ENCODE measurements at regions not wholly inside any gene's neighbourhood (a gene's known extent, or its start where the extent isn't known, plus 50 kb on each side); places are given as distances from the start of the nearest gene placed in this dataset.

GRCh38 chr3:74119221-74119620 is 494.5 kb upstream of the PDZRN3 start:
- H3K36me3 ChIP-seq (ENCODE audit: low read depth): no peaks in the 10 kb centered on the region
- H3K4me3 ChIP-seq (ENCODE audit: severe bottlenecking): no peak overlapping the region
- no peak for TF ChIP-seq CTCF (IDR thresholded peaks at IDR 0.05; ENCODE audit: poor library complexity, severe bottlenecking)
- H3K4me1 ChIP-seq (ENCODE audit: insufficient read depth, poor library complexity, severe bottlenecking): no peaks in the 10 kb centered on the region
- H3K9me3 ChIP-seq (ENCODE audit: severe bottlenecking): no peaks in the 10 kb centered on the region
- DNase-seq (ENCODE audit: low spot score) (no peak), ATAC-seq (ENCODE audit: low read depth) (no peak)
- no peak overlapping the region for H3K27ac ChIP-seq (ENCODE audit: poor library complexity, severe bottlenecking)
- H3K27me3 ChIP-seq (ENCODE audit: insufficient read depth, poor library complexity, severe bottlenecking): no peaks in the 10 kb centered on the region

- ATAC-seq (ENCODE audit: low read depth) (no peak), DNase-seq (ENCODE audit: low spot score) (no peak)
- Histone ChIP-seq H3K9me3 (ENCODE audit: severe bottlenecking) (no peaks in the 10 kb centered on the region), H3K36me3 (ENCODE audit: low read depth) (no peaks in the 10 kb centered on the region), H3K4me1 (ENCODE audit: insufficient read depth, poor library complexity, severe bottlenecking) (no peaks in the 10 kb centered on the region), H3K27me3 (ENCODE audit: insufficient read depth, poor library complexity, severe bottlenecking) (no peaks in the 10 kb centered on the region), H3K4me3 (ENCODE audit: severe bottlenecking) (no peak overlapping the region), H3K27ac (ENCODE audit: poor library complexity, severe bottlenecking) (no peak overlapping the region)
- no peak for TF ChIP-seq CTCF (IDR thresholded peaks at IDR 0.05; ENCODE audit: poor library complexity, severe bottlenecking)
Observed at GRCh38 chr3:74115906-74116305, 491.2 kb upstream of the PDZRN3 start.

- TF ChIP-seq CTCF (IDR thresholded peaks at IDR 0.05; ENCODE audit: poor library complexity, severe bottlenecking): no peak
- no peak overlapping the region for H3K27ac ChIP-seq (ENCODE audit: poor library complexity, severe bottlenecking)
- no peaks in the 10 kb centered on the region for H3K9me3 ChIP-seq (ENCODE audit: severe bottlenecking)
- DNase-seq (ENCODE audit: low spot score) (no peak), ATAC-seq (ENCODE audit: low read depth) (no peak)
- H3K4me3 ChIP-seq (ENCODE audit: severe bottlenecking): no peak overlapping the region
- no peaks in the 10 kb centered on the region for H3K4me1 ChIP-seq (ENCODE audit: insufficient read depth, poor library complexity, severe bottlenecking)
- H3K36me3 ChIP-seq (ENCODE audit: low read depth): no peaks in the 10 kb centered on the region
- H3K27me3 ChIP-seq (ENCODE audit: insufficient read depth, poor library complexity, severe bottlenecking): peaks cover 6% of the 10 kb centered on the region
Observed at GRCh38 chr3:74107451-74107850, 482.7 kb upstream of the PDZRN3 start.

GRCh38 chr3:74106925-74107324 is 482.2 kb upstream of the PDZRN3 start:
- no peak for TF ChIP-seq CTCF (IDR thresholded peaks at IDR 0.05; ENCODE audit: poor library complexity, severe bottlenecking)
- H3K4me3 ChIP-seq (ENCODE audit: severe bottlenecking): no peak overlapping the region
- DNase-seq (ENCODE audit: low spot score): no peak
- H3K4me1 ChIP-seq (ENCODE audit: insufficient read depth, poor library complexity, severe bottlenecking): no peaks in the 10 kb centered on the region
- H3K36me3 ChIP-seq (ENCODE audit: low read depth): no peaks in the 10 kb centered on the region
- no peak for ATAC-seq (ENCODE audit: low read depth)
- H3K9me3 ChIP-seq (ENCODE audit: severe bottlenecking): no peaks in the 10 kb centered on the region
- H3K27me3 ChIP-seq (ENCODE audit: insufficient read depth, poor library complexity, severe bottlenecking): peaks cover 6% of the 10 kb centered on the region
- no peak overlapping the region for H3K27ac ChIP-seq (ENCODE audit: poor library complexity, severe bottlenecking)

- no peak for TF ChIP-seq CTCF (IDR thresholded peaks at IDR 0.05; ENCODE audit: poor library complexity, severe bottlenecking)
- H3K27ac ChIP-seq (ENCODE audit: poor library complexity, severe bottlenecking): no peak overlapping the region
Observed at GRCh38 chr3:74091204-74091603, 466.5 kb upstream of the PDZRN3 start.

More at GRCh38 chr3:74091204-74091603, 466.5 kb upstream of the PDZRN3 start:
- Histone ChIP-seq H3K4me1 (ENCODE audit: insufficient read depth, poor library complexity, severe bottlenecking) (no peaks in the 10 kb centered on the region), H3K36me3 (ENCODE audit: low read depth) (no peaks in the 10 kb centered on the region), H3K27me3 (ENCODE audit: insufficient read depth, poor library complexity, severe bottlenecking) (no peaks in the 10 kb centered on the region), H3K4me3 (ENCODE audit: severe bottlenecking) (no peak overlapping the region), H3K9me3 (ENCODE audit: severe bottlenecking) (no peaks in the 10 kb centered on the region)
- DNase-seq (ENCODE audit: low spot score): no peak
- ATAC-seq (ENCODE audit: low read depth): no peak

Measured in RWPE2 (cell line).